Middle frontal gyrus (tissue), 1 donor: ENCODE measurements at regions not wholly inside any gene's neighbourhood (a gene's known extent, or its start where the extent isn't known, plus 50 kb on each side); places are given as distances from the start of the nearest gene placed in this dataset.

Experiments used
- DNase-seq: peaks from one replicate; pipeline ENCODE4 v3.0.0-alpha.2; 2015; ENCODE audit warnings: low spot score; ENCODE audit errors: extremely low spot score

DNA sequence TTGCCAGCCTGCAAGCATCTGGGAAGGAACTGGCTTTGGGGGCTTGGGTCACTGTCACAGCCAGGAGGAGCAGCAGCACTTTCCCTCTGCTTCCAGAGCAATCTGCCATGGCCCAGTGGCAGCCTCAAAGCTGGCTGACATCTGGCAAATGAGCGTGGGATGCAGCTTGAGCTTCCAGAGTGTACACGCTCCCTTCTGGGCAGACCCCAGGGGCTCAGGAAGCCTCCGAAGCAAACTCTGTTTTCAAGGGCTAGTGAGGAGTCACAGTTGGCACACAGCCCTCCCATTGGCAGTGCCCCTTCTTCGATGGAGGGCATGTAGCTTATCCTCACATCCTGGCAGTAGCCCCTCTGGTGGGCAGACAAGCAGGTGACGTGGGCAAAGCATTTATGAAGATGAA lies 249.6 kb downstream of the ENGASE start:
- DNase-seq: no peak

DNA sequence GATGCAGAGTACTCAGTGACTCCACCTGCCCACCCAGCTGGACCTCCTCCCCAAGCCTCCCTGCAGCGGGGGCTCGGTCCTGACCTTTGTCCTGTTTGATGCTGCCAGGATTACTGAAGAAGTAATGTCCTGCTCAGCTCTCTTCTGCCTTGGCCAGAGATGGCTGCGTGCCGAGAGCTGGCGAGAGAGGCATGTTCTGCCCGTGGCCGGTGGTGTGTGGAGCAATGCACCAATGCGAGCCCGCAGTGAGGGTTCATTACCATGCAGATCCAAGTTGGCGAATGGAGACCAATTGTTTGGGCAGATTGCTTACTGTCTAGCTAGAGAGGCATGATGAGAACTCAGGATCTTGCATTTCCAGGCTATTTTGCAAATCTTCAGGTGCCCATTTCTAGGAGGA lies 248.9 kb downstream of the ENGASE start:
- DNase-seq: no peak

DNA sequence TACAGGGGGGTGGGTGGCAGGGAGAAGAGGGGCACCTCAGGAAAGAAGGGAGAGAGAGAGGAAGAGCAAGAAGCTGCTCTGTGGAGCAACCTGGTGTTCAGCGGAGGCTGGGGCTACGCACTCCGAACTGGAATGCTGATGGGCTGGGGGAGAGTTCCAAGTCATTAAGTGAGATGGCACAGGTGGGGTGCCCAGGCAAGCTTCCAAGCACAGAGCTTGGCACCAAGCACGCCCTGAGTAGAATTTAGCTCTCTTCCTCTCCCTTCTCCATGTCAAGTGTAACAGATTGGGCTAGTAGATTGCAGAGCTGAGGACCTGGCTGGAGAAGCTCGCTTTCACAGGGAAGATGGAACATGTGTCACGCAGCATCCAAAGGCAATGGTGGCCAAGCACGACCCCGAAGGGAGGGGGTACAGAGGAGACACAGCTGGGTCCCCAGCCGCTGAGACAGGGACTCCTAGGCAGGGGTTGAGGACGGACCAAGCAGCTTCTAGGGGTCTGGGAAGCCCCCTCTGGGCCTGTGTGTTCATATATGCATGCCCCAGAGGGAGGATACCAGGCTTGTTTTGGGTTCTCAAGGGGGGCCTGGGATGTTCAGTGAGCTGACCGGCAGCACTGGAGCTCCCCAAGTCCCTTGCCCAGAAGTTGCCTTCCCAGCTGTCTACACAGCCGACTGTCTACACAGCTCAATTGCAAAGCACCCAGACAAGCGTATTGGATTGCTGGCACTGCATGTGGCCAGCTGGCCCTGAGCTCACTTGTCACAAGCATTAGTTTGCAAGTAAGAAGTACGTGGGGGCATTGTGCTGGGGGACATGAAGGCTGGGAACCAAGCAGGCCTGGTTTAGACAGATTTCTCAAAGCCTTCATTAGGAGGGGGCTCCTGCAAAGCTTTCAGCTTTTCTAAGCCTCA lies 247.8 kb downstream of the ENGASE start:
- DNase-seq: no peak

DNA sequence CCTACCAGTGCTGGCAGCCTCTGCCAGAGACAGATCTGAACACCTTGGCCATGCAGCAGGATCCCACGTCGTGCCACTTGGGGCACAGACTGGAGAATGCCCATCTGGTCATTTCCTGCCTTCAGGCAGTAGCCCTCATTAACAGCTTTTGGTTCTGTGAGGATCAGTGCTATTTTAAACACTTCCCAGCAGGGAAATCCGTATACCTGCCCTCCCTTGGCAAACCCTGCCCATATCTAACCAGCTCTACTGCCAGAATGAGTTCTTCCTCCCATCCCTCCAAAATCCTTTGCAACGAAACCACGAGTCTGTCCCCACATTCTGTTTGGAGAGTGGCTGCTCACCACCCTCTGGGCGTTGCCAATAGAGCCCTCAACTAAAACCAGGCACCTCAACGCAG lies 245.7 kb downstream of the ENGASE start:
- no peak for DNase-seq

DNA sequence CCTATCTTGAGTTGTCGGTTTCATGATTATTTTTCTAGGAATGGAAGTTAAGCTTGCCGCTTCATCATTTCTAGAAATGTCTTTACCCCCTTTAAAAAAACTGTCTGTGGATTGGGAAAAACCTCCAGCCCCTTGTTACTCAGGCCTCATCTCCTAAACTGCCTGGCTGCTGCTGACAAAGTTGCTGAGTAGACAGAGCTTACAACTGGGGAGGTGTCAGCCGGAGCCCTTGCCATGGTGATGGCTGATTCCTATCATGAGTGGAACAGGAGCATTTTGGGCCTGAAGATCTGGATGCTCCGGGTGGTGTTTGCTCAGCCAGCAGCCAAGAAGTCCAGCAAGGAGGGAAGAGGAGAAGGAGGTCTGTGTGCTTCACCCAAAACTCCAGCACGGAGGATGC lies 243.3 kb downstream of the ENGASE start:
- DNase-seq: no peak

DNA sequence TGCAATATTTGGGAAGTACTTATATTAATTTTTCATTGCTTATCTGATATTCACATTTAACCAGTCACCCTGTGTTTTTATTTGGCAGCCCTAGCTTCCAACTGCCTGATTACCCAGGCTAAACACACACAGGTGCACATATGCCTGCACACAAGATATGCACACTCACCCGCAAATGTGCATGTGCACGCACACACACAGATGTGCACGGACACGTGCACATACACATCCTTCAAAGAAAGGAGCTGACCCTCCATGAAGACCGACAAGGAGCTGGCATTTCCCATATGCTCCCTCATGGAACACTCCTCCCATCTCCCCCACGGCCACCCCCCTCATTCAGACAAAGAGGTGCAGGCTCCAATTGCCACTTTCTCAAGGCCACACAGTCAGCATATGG lies 242.2 kb downstream of the ENGASE start:
- no peak for DNase-seq

DNA sequence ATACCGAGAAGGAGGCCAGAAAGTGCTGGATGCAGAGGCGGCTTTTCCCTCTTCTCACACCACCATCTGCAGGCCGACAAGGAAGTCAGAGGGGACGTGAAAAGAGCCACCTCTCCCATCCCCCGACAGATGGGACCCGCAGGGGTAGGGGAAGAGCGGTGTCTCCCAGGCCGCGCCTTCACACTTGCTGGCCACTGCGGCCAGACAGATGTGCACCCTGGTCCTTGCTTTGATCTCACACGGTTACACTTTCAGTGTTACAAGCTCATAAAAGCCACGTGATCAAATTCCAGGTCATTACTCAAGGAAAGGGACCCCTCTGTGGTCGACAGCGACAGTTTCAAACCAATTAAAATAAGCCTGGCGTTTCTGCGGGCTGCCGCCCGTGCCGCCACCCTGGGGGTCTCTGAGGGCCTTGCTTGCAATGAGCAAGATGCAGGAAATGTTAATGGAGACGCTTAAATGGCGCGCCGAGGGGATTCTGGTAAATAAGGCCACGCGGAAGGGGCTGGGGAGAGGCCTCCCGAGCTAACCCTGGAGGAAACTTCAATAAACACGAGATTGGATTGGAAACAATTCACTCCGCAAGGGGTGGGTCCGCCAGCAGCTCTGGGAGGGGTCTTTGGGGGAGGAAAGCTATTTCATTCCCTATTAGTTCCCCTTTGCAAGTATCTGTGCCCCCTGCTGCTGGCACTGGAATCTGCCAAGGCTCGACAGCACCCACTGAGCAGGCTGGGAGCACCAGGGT lies 240.9 kb downstream of the ENGASE start:
- no peak for DNase-seq

DNA sequence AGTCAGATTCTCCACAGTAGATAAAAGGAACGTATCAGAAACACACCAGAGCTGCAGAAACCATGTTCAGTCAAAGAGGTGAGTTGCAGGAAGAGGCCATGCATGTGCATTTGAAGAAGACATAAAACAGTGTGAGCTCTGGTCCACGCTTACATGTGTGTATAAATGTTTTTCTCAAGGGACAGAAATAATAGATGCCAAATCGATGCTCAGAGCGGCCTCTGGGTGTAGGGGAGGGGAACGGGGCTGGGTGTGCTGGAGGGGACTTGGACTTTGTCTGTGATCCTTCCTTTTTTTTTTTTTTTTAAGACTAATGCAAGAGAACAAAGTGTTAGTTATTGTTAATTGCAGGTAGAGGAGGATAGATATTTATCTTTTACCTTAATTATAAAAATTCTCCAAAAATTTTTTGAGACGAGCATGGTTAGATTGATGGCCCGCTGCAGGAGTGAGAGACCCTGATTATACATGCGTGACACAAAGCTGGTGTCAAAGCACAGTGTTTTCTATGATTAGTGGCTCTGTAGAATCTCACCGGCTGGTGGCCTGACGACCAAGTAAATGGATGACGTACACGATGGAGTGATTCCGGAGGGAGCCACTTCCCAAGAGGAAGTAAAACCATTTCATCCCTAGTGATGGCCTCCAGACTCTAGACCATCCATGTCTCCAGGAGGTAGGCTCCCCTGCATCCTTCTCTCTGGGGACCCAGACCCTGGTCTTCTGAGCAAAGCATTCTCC lies 240.2 kb downstream of the ENGASE start:
- no peak for DNase-seq

DNA sequence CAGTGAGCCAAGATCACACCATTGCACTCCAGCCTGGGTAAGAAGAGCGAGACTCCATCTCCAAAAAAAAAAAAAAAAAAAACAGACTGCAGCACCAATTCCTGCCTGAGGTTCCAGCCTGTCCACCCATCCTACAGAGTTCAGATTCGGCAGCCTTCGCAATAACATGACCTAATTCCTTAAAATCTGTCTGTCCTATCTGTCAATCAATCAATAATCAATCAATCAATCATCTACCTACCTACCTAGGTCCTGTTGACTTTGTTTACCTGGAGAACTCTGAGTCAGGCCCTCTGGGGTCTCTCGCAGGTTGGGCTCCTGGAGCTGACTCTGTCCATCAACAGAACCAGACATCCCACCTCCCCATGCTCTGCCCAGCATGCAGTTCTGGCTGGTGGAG lies 236.7 kb downstream of the ENGASE start:
- no peak for DNase-seq

DNA sequence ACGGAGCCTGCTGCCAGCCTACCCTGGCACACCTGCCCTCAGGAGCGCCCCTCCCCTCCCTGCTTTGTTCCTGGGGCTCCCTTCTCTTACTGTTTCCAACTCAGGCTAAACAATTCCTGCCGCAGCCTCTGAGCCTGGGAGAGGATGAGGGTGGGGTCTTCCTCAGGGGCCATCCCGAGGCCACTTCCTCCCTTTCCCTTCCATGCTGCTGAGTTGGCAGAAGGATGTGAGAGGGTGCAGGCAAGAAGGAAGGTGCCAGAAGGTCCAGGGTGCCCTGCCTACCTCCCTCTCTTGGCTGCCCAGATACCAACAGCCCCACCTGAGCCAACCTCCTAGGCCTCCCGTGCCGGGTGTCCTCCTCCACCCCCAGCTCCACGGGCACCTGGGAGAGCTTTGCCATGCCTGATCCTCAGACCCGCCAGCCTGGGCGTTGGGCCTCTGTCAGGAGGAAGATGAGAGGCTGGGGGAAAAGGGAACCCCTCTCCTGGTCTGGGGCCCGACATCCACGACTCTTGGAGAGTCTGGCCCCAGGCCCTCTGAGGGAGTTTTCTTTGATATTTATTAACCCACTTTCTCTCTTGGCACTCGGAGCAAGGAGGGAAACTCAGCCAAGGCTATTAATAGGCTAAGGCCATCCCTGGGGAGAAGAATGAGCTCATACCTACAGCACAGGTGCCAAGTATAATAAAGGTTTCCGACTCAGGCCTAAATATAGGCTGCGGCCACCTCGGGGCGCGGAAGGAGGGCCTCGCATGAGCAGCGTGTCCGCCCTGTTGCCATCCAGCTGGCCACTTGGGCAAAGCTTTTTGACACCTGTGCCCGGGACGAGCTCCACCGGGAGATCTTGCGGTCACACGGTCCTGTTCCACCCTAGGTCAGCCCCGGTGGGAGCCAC lies 232.0 kb downstream of the ENGASE start:
- DNase-seq: no peak

DNA sequence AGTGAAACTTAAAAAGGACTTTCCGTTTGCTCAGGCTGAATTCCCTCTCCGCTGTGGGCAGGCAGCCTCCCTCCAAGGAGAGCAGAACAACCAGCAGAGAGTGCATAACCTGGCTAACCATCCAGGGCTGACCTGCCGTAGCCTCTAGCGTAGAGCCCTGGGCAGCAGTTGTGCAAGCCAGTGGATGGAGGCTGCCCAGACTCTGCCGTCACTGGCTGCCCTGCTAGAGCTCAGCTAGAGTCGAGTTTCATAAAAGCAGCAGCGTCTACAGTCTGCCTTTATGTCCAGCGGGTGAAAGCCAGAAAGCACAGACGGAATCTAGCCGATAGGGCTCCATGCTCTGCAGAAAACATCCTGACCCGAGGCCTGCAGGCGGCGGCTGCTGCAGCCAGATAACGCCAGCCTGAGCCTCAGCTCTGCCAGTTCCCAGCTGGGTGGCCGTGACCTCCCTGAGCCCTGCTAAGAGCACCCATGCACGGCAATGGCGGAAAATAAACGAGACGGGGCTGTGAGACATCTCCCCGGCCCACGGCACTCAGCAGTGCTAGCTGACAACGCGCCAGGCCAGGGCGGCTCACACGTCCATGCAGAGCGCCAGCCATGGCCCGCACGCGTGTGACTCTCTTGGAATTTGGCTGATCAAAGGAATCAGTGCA lies 231.3 kb downstream of the ENGASE start:
- DNase-seq: no peak

DNA sequence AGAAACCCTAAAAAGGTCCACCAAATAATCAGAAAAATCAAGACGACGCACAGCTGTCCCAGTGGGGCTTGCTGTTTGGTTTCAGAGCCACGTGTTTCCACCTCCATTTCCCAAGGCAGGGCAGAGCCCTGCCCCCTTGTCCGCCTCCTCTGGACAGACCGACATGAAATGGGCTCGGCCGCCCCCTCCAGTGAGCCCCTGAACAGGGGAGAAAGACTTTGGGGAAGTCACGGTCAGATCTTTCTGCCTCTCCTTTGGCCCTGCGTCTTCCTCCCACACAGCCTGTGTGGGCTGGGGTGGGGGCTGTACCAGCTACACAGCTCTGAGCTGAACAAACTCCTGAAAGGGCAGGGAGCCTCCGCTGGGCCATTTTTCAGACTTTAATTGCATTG lies 230.7 kb downstream of the ENGASE start:
- DNase-seq: no peak

DNA sequence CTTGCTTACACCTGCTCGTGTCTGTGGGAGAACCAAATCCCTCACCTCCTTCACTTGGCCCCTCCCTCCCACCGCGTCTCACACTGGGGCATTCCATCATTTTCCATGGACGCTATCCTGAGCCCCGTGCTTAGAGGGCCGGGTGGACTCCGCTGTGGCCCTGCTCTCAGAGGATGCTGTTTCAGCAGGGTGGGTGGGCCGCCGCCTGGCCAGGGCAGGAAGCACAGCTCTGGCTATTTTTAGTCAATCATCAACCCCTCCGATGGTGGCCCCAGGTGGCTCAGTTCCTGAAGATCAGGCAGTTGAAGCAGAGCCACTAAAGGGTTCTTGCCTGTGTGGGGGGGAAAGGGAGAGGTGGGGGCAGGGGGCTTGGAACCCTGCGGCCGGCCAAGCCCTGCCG lies 230.3 kb downstream of the ENGASE start:
- no peak for DNase-seq

DNA sequence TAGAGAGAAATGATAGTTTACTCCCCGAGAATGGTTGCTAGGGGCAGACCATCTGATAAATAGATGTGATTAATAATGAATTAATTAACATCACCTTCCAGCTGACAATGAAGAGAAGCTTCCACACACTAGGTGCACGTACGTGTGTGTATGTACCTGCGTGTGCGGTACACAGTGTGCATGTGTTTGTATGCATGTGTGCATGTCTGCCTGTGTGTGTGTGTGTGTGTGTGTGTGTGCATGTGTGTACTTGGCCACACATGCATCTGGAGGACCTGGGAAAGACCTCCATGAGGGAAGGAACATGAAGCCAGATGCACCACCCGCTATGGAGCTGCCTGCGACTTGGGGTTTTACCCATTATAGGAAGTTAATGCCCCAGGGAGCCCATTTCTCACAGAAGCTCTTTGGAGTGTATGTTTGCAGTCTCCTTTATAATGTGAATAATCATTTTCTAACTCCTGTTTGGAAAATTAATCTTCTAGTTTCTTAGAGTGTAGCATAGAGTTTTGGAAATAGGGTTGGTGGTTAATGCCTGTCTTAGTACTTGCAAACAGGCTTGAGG lies 229.1 kb downstream of the ENGASE start:
- DNase-seq: no peak

DNA sequence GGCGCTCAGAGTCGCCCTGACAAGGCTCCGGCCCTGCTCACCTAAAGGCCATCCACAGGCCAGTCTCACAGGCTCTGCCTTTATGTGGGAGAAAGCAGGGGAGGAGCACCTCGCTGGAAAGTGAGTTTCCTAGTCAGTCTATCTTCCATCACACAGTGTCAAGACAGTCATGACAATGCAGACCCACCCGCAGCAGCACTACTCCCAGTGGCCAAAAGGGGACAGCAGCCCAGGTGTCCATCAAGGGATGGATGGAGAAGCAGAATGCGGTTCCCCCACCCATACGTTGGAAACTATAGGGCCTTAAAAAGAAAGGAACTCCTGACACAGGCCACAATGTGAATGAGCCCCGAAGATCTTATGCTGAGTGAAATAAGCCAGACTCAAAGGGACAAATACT lies 226.8 kb downstream of the ENGASE start:
- DNase-seq: no peak

DNA sequence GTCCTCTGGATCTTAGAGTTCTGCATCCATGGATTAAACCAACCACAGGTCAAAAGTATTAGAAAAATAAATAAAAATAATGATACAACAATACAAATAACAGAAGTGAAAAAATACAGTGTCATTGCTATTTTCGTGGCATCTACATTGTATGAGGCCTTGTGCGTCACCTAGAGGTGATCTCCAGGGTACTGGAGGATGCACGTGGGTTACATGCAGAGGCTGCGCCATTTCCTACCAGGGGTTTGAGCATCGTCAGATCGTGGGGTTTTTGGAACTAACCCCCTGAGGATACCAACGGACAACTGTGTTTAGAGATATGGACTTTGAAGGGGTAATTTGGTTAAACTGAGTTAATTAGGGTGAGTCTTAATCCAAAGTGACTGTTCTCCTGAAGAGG lies 224.7 kb downstream of the ENGASE start:
- no peak for DNase-seq

DNA sequence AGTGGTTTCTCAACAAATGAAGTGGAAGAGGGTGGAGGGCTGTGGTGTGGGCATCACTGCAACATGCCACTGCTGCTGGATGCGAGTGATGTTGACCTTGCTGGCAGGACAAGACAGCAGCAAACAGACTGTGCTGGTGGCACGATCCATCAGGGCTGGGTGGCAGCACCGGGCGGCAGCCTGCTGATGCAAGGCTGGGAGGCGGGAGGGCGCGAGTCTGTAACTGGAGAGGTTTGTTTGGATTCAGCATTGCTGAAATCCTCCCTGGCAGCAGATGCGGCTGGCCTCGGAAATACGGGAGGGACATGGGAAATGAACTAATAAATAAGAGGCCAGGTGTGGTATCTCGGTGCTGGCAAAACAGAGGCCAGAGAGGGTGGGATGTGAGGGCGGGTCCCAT lies 224.2 kb downstream of the ENGASE start:
- DNase-seq: no peak

DNA sequence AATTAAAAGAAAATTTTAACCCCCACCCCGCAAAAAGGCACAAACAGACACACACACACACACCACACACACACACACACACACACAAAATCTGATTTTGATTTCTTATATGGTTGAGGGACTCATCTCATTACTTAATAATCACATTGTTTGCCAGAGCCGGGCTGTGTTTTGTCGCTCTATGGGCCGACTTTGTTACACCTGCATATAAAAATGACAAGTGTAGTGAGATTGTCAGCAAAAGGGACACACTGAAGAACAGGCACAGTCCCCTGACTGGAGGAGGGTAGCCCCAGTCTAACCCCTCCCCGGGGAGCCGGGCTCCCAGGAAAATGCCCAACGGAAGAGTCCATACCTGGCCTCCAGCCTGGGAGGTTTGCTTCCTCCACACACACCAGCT lies 221.6 kb downstream of the ENGASE start:
- DNase-seq: no peak

DNA sequence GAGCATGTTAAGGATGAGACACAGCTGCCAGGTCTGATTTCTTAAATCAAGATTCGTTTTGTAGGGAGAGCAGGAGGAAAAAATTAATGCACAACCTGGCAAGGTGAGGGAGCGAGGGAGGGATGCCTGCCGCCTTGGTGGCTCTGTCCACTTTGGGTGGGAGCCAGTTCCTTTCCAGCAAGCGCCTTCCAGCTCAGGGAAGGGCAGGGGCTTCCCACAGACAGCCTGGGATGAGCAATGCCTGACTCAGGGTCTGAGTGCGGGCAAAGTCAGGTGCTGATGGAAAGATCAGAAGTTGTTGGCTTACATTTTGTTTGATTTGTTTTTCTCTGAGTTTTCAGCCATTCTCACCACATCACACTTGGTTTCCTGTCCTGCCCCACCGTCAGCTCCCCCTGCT lies 220.7 kb downstream of the ENGASE start:
- DNase-seq: no peak

DNA sequence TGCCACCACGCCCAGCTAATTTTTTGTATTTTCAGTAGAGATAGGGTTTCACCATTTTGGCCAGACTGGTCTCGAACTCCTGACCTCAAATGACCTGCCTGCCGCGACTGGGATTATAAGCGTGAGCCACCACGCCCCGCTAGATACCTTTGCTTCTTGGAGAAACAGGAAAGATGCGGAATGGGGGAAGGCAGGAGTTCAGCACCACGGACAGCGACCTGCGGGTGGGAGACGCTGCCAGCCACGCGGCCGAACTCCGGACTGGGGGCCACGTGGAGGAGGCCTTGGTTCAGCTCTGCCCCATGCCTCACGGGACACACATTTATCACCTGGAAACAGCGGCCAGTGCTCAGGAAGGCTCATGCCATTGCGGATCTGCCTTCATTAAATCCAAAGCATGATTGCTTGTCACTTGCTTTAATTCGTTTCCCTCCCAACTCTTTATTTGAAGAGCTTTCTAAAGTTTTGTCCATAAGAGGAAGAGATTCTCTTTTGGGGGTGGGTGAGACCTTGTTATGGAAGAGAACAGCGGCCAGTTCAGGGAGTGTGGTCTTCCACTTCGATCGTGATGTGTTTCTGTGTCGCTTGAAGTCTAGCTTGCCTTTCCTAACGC lies 219.9 kb downstream of the ENGASE start:
- DNase-seq: no peak
